Muscle layer of duodenum (tissue), 2 donors: ENCODE measurements at regions not wholly inside any gene's neighbourhood (a gene's known extent, or its start where the extent isn't known, plus 50 kb on each side); places are given as distances from the start of the nearest gene placed in this dataset.

Experiments
- H3K27ac ChIP-seq: one replicate; pipeline ENCODE4 v1.7.0; 2013; ENCODE audit warnings: mild to moderate bottlenecking, low read length
- H3K27me3 ChIP-seq: one replicate; pipeline ENCODE4 v1.7.0; 2013; ENCODE audit warnings: low read depth, mild to moderate bottlenecking, control low read depth, low read length
- H3K36me3 ChIP-seq, 2 donors: one replicate each; pipeline ENCODE4 v1.7.0; 2013; ENCODE audit warnings: low read length in 2 of 2, control low read depth in 1 of 2, mild to moderate bottlenecking in 1 of 2; ENCODE audit not compliant: insufficient read depth in 2 of 2, control insufficient read depth in 1 of 2
- H3K4me1 ChIP-seq, 2 donors: one replicate each; pipeline ENCODE4 v1.7.0; 2013; ENCODE audit warnings: low read length in 2 of 2, mild to moderate bottlenecking in 2 of 2, control low read depth in 1 of 2, moderate library complexity in 1 of 2; ENCODE audit not compliant: insufficient read depth in 2 of 2, control insufficient read depth in 1 of 2
- H3K4me3 ChIP-seq, 2 donors: one replicate each; pipeline ENCODE4 v1.7.0; 2013; ENCODE audit warnings: low read length in 2 of 2, low read depth in 1 of 2, mild to moderate bottlenecking in 1 of 2
- H3K9me3 ChIP-seq, 2 donors: one replicate each; pipeline ENCODE4 v1.7.0; 2013; ENCODE audit warnings: low read length in 2 of 2, control low read depth in 1 of 2, mild to moderate bottlenecking in 1 of 2; ENCODE audit not compliant: control insufficient read depth in 1 of 2
- donor health status: healthy.

DNA sequence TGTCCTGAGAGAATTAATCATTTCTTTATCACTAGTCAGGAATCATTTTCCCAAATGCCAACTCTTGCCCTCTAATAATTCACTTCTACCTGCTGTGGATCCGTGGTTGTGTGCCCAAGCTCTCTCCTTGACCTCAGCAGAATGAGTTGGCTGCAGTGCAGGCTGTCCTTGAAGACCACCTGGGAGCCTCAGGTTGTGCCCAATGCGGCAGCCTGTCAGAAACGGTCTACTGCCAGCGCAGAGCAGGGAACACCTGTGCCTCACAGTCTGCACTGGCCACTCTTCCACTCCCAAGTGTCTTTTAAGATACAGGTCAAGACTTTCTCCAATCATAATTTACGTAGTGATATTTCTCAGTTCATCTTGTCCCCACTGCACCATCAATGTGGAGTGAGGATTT, 246.0 kb upstream of the PHF14 start:
- Histone ChIP-seq H3K4me3 (no peak overlapping the region), H3K9me3 (no peaks in the 10 kb centered on the region), H3K36me3 (no peaks in the 10 kb centered on the region), H3K4me1 (no peaks in the 10 kb centered on the region), H3K27me3 (no peaks in the 10 kb centered on the region), H3K27ac (no peak overlapping the region)

DNA sequence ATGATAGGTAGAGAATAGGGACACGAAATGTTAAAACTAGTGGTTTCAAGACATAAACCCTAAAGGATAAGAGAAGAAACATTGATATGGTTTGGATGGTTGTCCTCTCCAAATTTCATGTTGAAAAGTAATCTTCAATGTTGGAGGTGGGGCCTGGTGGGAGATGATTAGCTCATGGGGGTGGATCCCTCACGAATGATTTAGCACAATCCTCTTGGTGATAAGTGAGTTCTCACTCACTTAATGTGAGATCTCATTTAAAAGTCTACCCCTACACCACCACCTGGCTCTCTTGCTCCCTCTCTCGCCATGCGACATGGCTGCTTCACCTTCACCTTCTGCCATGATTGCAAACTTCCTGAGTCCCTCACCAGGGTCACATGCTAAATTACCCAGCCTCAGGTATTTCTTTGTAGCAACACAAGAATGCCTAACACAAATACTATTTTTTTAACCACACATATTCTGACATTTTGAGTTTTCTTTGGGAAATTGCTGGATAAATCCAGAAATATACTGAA, 242.4 kb upstream of the PHF14 start:
- Histone ChIP-seq H3K27ac (no peak overlapping the region), H3K4me3 (no peak overlapping the region), H3K4me1 (no peaks in the 10 kb centered on the region), H3K36me3 (no peaks in the 10 kb centered on the region), H3K9me3 (no peaks in the 10 kb centered on the region), H3K27me3 (no peaks in the 10 kb centered on the region)

DNA sequence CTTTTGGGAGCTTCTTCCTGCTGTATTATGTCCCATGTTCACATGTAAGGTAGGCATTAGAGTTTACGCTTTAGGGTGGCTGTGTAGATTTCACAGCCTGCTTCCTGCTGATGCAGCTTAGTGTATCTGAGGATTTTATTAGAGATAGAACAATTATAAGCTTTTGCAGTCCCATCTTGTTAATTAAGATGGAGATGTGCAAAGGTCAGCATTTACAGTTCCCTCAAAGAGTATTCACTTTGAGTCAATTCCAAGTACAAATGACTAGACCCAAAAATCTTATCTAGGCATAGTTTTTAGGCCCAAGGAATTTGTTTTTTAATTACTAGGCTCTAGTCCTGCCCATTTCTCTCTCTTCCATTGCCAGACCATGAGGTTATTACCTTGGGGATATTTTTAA, 239.9 kb upstream of the PHF14 start:
- H3K4me1 ChIP-seq, result no peaks in the 10 kb centered on the region
- no peaks in the 10 kb centered on the region for H3K36me3 ChIP-seq
- H3K4me3 ChIP-seq, result no peak overlapping the region
- no peaks in the 10 kb centered on the region for H3K9me3 ChIP-seq
- no peak overlapping the region for H3K27ac ChIP-seq
- no peaks in the 10 kb centered on the region for H3K27me3 ChIP-seq

DNA sequence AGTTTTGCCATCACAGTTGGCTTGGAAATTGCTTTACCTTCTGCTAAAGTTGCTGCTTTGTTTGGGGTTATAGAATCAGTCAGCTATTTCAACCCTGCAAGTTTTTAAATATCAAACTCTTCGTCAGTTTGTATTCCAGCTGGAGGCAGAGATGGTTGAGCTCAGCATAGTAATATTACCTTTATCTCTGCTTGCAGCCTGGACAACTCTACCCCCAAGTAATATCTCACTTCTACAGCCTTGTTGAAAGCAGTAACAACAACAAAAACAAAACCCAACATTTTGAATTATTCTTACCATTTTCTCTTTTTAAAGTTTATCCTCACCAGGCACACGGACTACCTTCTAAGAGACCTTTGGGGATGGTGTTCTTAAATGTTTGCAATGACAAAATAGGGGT, 239.1 kb upstream of the PHF14 start:
- no peak overlapping the region for H3K27ac ChIP-seq
- no peaks in the 10 kb centered on the region for H3K36me3 ChIP-seq
- H3K4me3 ChIP-seq, result no peak overlapping the region
- no peaks in the 10 kb centered on the region for H3K27me3 ChIP-seq
- H3K4me1 ChIP-seq, result no peaks in the 10 kb centered on the region
- H3K9me3 ChIP-seq, result no peaks in the 10 kb centered on the region

DNA sequence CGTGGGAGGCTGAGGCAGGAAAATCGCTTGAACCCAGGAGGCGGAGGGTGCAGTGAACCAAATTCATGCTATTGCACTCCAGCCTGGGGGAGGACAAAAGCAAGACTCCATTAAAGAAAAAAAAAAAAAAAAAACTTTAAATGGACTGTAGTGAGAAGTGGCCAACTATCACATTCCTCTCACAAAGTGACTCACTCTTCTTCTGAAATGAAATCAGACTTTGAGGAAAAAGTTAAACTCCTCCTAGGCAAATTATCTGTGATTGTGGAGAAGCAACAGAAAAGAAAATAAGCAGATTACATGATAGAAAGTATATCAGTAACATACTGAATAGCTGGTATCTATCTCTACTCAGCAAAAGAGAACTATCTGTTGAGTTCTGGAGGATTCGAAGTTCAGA, 234.3 kb upstream of the PHF14 start:
- no peaks in the 10 kb centered on the region for H3K36me3 ChIP-seq
- H3K4me3 ChIP-seq, result no peak overlapping the region
- no peaks in the 10 kb centered on the region for H3K27me3 ChIP-seq
- no peak overlapping the region for H3K27ac ChIP-seq
- H3K4me1 ChIP-seq, result no peaks in the 10 kb centered on the region
- no peaks in the 10 kb centered on the region for H3K9me3 ChIP-seq

DNA sequence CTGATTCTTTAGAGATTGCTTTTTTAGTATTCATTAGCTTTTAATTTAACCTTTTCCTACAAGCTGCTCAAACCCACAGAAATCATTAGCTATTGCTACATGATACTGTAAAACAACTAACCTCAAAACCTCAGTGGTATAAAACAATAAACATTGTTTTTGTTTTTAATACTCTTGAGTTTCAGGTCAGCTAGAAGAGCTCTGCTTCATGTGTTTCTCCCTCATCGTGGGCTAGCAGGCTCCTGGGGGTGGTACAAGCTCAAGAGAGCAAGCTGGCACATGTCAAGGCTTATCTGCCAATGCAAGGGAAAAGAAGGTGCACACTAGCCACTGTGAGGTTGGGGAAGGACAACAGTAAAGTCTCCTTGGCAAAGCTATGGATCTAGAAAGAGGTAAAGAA, 232.9 kb upstream of the PHF14 start:
- H3K4me1 ChIP-seq, result no peaks in the 10 kb centered on the region
- no peak overlapping the region for H3K27ac ChIP-seq
- no peaks in the 10 kb centered on the region for H3K36me3 ChIP-seq
- H3K4me3 ChIP-seq, result no peak overlapping the region
- no peaks in the 10 kb centered on the region for H3K9me3 ChIP-seq
- no peaks in the 10 kb centered on the region for H3K27me3 ChIP-seq

DNA sequence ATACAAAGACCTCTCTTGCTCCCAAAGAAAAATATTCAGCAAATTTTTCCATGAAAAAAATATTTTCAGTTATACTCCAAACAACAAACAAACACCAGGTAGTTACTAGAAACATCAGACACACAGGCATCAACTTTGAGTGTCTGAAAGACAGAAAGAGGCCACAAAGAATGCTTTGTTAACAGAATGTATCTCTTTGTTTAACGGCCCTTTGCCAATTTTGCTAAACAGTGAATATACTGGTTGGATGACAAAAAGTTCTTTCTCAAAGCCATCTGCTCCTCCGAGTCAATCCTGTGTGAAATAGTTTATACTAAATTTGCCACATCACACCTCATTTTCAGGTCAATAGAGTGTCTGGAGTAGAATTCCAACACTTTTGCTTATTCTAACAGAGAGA, 216.7 kb upstream of the PHF14 start:
- H3K4me1 ChIP-seq, result no peaks in the 10 kb centered on the region
- peaks cover 0 to 15% of the 10 kb centered on the region in 2 donors for H3K9me3 ChIP-seq
- H3K27me3 ChIP-seq, result no peaks in the 10 kb centered on the region
- H3K36me3 ChIP-seq, result no peaks in the 10 kb centered on the region
- H3K4me3 ChIP-seq, result no peak overlapping the region
- no peak overlapping the region for H3K27ac ChIP-seq

DNA sequence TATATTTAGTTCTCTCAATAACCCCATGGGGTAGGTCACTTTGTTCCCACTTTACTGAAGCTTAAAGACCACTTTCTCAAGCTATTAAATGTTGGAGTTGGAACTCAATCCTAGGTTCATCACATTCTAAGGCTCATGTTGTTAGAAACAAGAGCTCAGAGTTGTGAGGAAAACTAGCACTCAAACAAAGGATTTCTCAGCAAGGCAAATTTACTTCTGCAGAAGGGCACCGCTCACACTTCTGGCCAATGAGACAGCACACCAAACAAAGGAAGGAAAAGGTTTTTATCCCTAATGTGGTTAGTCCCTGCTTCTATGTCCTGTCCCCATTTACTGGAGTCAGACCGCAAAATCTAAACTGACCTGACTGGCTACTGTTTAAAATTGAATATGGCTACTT, 214.6 kb upstream of the PHF14 start:
- H3K4me1 ChIP-seq, result no peaks in the 10 kb centered on the region
- H3K36me3 ChIP-seq, result no peaks in the 10 kb centered on the region
- H3K4me3 ChIP-seq, result no peak overlapping the region
- no peak overlapping the region for H3K27ac ChIP-seq
- H3K27me3 ChIP-seq, result no peaks in the 10 kb centered on the region
- H3K9me3 ChIP-seq, result peaks cover 0 to 15% of the 10 kb centered on the region in 2 donors

DNA sequence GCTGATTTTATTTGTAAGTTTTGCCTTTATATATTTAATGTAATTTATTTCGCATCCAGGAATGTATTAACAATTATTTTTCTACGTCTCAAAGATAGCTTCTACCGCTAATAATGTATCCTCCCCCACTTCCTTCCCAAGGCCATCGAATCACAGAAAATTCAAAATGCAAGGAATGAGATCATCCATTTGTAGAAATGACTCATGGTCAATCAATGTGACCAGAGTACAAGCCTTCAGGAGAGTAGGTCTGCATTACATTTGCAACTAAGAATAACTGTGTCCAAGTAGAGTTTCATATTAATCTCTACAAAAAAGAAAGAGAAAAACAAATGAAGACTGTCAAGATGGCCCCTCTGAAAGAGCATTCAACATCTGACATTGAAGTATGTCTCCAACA, 205.9 kb upstream of the PHF14 start:
- no peaks in the 10 kb centered on the region for H3K27me3 ChIP-seq
- no peaks in the 10 kb centered on the region for H3K9me3 ChIP-seq
- H3K4me3 ChIP-seq, result no peak overlapping the region
- H3K27ac ChIP-seq, result no peak overlapping the region
- H3K4me1 ChIP-seq, result no peaks in the 10 kb centered on the region
- no peaks in the 10 kb centered on the region for H3K36me3 ChIP-seq

DNA sequence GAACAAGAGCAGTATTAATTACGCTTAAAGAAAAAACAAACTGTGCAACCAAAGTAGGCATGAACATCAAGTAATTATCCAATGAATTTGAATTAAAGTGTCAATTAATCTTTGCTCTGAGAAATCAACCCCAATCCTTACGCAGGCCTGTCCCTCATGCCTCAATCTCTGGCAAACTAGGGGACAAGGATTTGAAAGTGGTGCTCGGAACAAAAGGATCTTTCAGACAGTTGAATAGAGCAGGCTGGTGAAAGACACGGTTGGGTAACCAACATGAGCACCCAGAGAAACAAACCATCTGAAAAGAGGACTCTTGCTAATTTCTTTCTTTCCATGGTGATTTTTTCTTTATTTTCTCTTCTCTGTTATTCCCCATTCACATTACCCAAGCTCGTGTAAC, 203.5 kb upstream of the PHF14 start:
- no peaks in the 10 kb centered on the region for H3K36me3 ChIP-seq
- no peak overlapping the region for H3K27ac ChIP-seq
- H3K27me3 ChIP-seq, result no peaks in the 10 kb centered on the region
- H3K4me3 ChIP-seq, result no peak overlapping the region
- no peaks in the 10 kb centered on the region for H3K9me3 ChIP-seq
- no peaks in the 10 kb centered on the region for H3K4me1 ChIP-seq

DNA sequence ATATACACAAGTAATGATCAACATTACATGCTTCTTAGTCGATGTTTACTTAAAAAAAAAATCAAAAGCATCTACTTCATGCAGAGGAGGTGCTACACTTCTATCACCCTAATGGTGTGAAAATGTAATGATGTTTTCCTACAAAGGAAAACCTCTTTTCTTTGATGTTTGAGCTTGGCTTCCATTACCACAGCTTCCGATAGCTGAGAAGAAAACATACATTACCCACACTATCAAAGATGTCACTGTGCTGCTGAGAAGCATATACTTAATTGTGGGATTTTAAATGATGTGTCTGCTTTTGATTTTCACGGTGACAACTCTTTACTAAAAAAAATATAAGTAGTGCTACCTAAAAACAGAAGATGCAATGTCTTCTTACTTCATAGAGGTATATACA, 200.2 kb upstream of the PHF14 start:
- Histone ChIP-seq H3K27ac (no peak overlapping the region), H3K4me1 (no peaks in the 10 kb centered on the region), H3K27me3 (no peaks in the 10 kb centered on the region), H3K36me3 (no peaks in the 10 kb centered on the region), H3K4me3 (no peak overlapping the region), H3K9me3 (no peaks in the 10 kb centered on the region)

DNA sequence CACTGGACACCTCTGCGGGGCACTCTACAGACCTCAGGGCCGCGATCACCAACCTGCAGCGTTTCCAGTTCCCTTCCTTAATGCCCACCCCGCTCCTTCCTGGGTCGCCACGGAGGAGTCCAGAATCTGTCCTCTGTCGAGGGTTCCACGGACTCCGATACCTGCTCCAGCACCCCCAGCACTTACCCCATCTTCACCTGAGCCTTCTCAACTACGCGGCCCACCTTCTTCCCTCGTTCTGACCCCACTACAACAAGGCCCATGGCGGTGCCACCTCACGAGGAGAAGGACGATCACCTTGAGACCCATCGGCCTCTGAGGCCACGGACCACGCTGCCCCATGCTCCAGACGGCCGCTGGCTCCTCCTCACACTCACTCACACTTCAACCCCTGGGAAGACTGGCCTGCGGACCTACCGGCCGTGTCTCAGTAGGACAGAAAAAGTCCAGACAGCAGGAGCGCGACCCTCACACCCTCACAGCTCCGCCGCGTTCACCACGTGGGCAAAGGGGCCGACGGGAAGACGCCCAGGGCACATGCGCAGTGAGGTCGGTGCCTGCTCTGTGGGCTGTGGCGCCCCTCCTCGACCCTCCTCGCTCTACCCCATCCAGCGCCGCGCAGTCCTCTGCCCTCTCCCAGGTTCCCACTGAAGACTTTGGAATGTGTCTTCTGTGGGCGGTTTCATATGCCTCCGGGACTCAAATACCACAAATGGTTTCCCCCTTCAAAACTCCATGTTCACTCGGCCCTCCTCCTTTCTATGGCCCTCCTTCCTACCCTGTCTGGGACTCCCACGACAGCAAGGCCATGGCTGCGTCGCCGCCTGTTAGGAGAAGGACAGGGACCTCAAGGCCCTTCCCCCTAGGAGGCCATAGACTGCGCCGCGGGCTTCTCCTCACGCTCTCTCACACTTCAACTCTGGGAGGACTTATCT, 193.9 kb upstream of the PHF14 start:
- peaks cover 0 to 7% of the 10 kb centered on the region in 2 donors for H3K9me3 ChIP-seq
- H3K36me3 ChIP-seq, result no peaks in the 10 kb centered on the region
- H3K4me1 ChIP-seq, result no peaks in the 10 kb centered on the region
- no peak overlapping the region for H3K27ac ChIP-seq
- no peak overlapping the region for H3K4me3 ChIP-seq
- no peaks in the 10 kb centered on the region for H3K27me3 ChIP-seq
